GM23338 (cell line): ENCODE measurements at regions not wholly inside any gene's neighbourhood (a gene's known extent, or its start where the extent isn't known, plus 50 kb on each side); places are given as distances from the start of the nearest gene placed in this dataset.

Experiments
- ATAC-seq: fragments of 200-7000 bp; cut with Tn5 transposase; 3 replicates; pipeline ENCODE4 v1.9.1; 2020
- DNase-seq: peaks from one replicate; pipeline ENCODE4 v3.0.0-alpha.2; 2015; ENCODE audit warnings: low spot score
- H2AFZ ChIP-seq: fragments of 200-600 bp; sonication (generic); 2 replicates; pipeline ENCODE4 v1.8.0; 2016; ENCODE audit warnings: antibody characterized with exemption, mild to moderate bottlenecking, moderate library complexity
- H3F3A ChIP-seq: fragments of 200-600 bp; sonication (generic); replicated peaks from 2 replicates; pipeline ENCODE4 v1.8.0; 2017; ENCODE audit warnings: antibody characterized with exemption, mixed run types, low read depth
- H3K27ac ChIP-seq: fragments of 200-600 bp; sonication (generic); 2 replicates; pipeline ENCODE4 v1.6.1; 2016; ENCODE audit warnings: low read depth
- H3K27me3 ChIP-seq: fragments of 200-600 bp; sonication (generic); 2 replicates; pipeline ENCODE4 v1.8.0; 2016; ENCODE audit warnings: mild to moderate bottlenecking, mixed run types, moderate library complexity; ENCODE audit not compliant: insufficient read depth
- H3K36me3 ChIP-seq: fragments of 200-600 bp; sonication (generic); 2 replicates; pipeline ENCODE4 v1.8.0; 2016; ENCODE audit warnings: mild to moderate bottlenecking; ENCODE audit not compliant: insufficient read depth
- H3K4me1 ChIP-seq: fragments of 200-600 bp; sonication (generic); 2 replicates; pipeline ENCODE4 v1.8.0; 2016; ENCODE audit warnings: mild to moderate bottlenecking, moderate library complexity; ENCODE audit not compliant: insufficient read depth
- H3K4me2 ChIP-seq: fragments of 200-600 bp; sonication (generic); 2 replicates; pipeline ENCODE4 v1.7.1; 2017; ENCODE audit warnings: mixed run types
- H3K4me3 ChIP-seq: fragments of 200-600 bp; sonication (generic); 2 replicates; pipeline ENCODE4 v1.6.1; 2016; ENCODE audit warnings: mixed run types
- H3K79me2 ChIP-seq: fragments of 200-600 bp; sonication (generic); replicated peaks from 2 replicates; pipeline ENCODE4 v1.8.0; 2017; ENCODE audit warnings: mild to moderate bottlenecking; ENCODE audit not compliant: insufficient read depth
- H3K9me2 ChIP-seq: fragments of 200-600 bp; sonication (generic); 2 replicates; pipeline ENCODE4 v1.8.0; 2017; ENCODE audit not compliant: insufficient read depth
- H4K20me1 ChIP-seq: fragments of 200-600 bp; sonication (generic); replicated peaks from 2 replicates; pipeline ENCODE4 v1.8.0; 2017; ENCODE audit warnings: mild to moderate bottlenecking; ENCODE audit not compliant: insufficient read depth
- H3K27ac Mint-ChIP-seq: 2 replicates; pipeline ENCODE4 v1.8.0; 2020; ENCODE audit warnings: inconsistent platforms, mild to moderate bottlenecking, moderate library complexity, mixed read lengths
- H3K27me3 Mint-ChIP-seq: 3 replicates; pipeline ENCODE4 v1.8.0; 2022; ENCODE audit warnings: low read depth, mild to moderate bottlenecking, moderate library complexity, mixed read lengths, inconsistent platforms; ENCODE audit not compliant: insufficient read depth, poor library complexity
- H3K36me3 Mint-ChIP-seq: 3 replicates; pipeline ENCODE4 v1.8.0; 2021; ENCODE audit warnings: low read depth, mild to moderate bottlenecking, inconsistent platforms, moderate library complexity, mixed read lengths
- H3K4me1 Mint-ChIP-seq: 3 replicates; pipeline ENCODE4 v1.8.0; 2020; ENCODE audit warnings: mild to moderate bottlenecking, inconsistent platforms, mixed read lengths
- H3K4me3 Mint-ChIP-seq: 3 replicates; pipeline ENCODE4 v1.8.0; 2021; ENCODE audit warnings: moderate library complexity, mild to moderate bottlenecking, inconsistent platforms, mixed read lengths
- H3K9me3 Mint-ChIP-seq: 3 replicates; pipeline ENCODE4 v1.8.0; 2020; ENCODE audit warnings: moderate library complexity, mild to moderate bottlenecking, inconsistent platforms, mixed read lengths
- CTCF ChIP-seq, 2 experiments: fragments of 200-600 bp in 1 of 2; sonication (generic) in 1 of 2; conservative IDR thresholded peaks; 2 replicates each; pipeline versions ENCODE4 v1.5.1 to v1.6.1; 2016 to 2017; ENCODE audit warnings: antibody characterized with exemption in 2 of 2, low read depth in 2 of 2, mild to moderate bottlenecking in 2 of 2, moderate library complexity in 1 of 2
- EZH2 ChIP-seq: fragments of 200-600 bp; sonication (generic); IDR thresholded peaks from one replicate; pipeline ENCODE4 v1.8.0; 2017; ENCODE audit warnings: antibody characterized with exemption, mild to moderate bottlenecking, low read depth; ENCODE audit not compliant: unreplicated experiment
- EZH2phosphoT487 ChIP-seq: fragments of 200-600 bp; sonication (generic); IDR thresholded peaks from one replicate; pipeline ENCODE4 v1.8.1; 2018; ENCODE audit warnings: antibody characterized with exemption; ENCODE audit not compliant: unreplicated experiment
- JUNB ChIP-seq: IDR thresholded peaks from one replicate; pipeline ENCODE4 v1.6.1; 2016; ENCODE audit warnings: antibody characterized with exemption; ENCODE audit not compliant: unreplicated experiment
- NANOG ChIP-seq: IDR thresholded peaks from 2 replicates; pipeline ENCODE4 v1.6.1; 2016; ENCODE audit warnings: antibody characterized with exemption, borderline replicate concordance
- POLR2AphosphoS5 ChIP-seq: IDR thresholded peaks from 2 replicates; pipeline ENCODE4 v1.6.1; 2016; ENCODE audit warnings: antibody characterized with exemption, low read depth
- REST ChIP-seq: IDR thresholded peaks from one replicate; pipeline ENCODE4 v1.6.1; 2018; ENCODE audit warnings: antibody characterized with exemption; ENCODE audit not compliant: unreplicated experiment
- ZNF114 ChIP-seq: fragments of 250-450 bp; sonication (Bioruptor Pico); IDR thresholded peaks from 2 replicates; pipeline ENCODE4 v1.5.0; 2020; ENCODE audit warnings: mild to moderate bottlenecking, moderate library complexity
- ZNF331 ChIP-seq: fragments of 250-450 bp; sonication (Bioruptor Pico); IDR thresholded peaks from 2 replicates; pipeline ENCODE4 v1.5.0; 2020; ENCODE audit warnings: low read depth, mild to moderate bottlenecking, moderate library complexity
- ZNF462 ChIP-seq: fragments of 250-450 bp; sonication (Bioruptor Pico); IDR thresholded peaks from 2 replicates; pipeline ENCODE4 v1.5.0; 2020; ENCODE audit warnings: mild to moderate bottlenecking, moderate library complexity

GRCh38 chr6:50330963-50331362 is 281.2 kb upstream of the DEFB112 start (continued):
- no peak for TF ChIP-seq REST
- TF ChIP-seq ZNF331, result no peak
- no peak for TF ChIP-seq EZH2
- no peak for TF ChIP-seq JUNB

GRCh38 chr6:50333696-50334095 is 284.0 kb upstream of the DEFB112 start:
- H3K36me3 Mint-ChIP-seq, result no peaks in the 10 kb centered on the region
- Histone ChIP-seq H3K4me3 (no peak overlapping the region), H3K4me2 (no peak overlapping the region), H4K20me1 (no peaks in the 10 kb centered on the region), H2AFZ (no peak overlapping the region), H3K27me3 (no peaks in the 10 kb centered on the region), H3F3A (no peaks in the 10 kb centered on the region), H3K9me2 (no peaks in the 10 kb centered on the region), H3K79me2 (no peaks in the 10 kb centered on the region), H3K27ac (no peak overlapping the region), H3K36me3 (no peaks in the 10 kb centered on the region), H3K4me1 (no peaks in the 10 kb centered on the region)
- H3K4me1 Mint-ChIP-seq, result no peaks in the 10 kb centered on the region
- ATAC-seq (no peak), DNase-seq (no peak)
- no peak overlapping the region for H3K4me3 Mint-ChIP-seq
- no peak overlapping the region for H3K27ac Mint-ChIP-seq
- no peak for TF ChIP-seq REST
- no peak for TF ChIP-seq ZNF331
- no peak for TF ChIP-seq ZNF462 (CRISPR knock-in tag)
- TF ChIP-seq EZH2, result no peak
- TF ChIP-seq NANOG, result no peak
- no peak for TF ChIP-seq JUNB
- no peak for TF ChIP-seq ZNF114 (CRISPR knock-in tag)
- TF ChIP-seq EZH2phosphoT487, result no peak
- TF ChIP-seq CTCF (conservative IDR thresholded peaks at IDR 0.05; ENCODE audit: low read depth in 2 of 2), result no peak
- no peak for TF ChIP-seq POLR2AphosphoS5
- no peaks in the 10 kb centered on the region for H3K27me3 Mint-ChIP-seq
- H3K9me3 Mint-ChIP-seq, result no peaks in the 10 kb centered on the region
